Esophagus muscularis mucosa (tissue), 4 donors: ENCODE measurements at regions not wholly inside any gene's neighbourhood (a gene's known extent, or its start where the extent isn't known, plus 50 kb on each side); places are given as distances from the start of the nearest gene placed in this dataset.

Experiments
- DNase-seq: peaks from one replicate; pipeline ENCODE4 v3.0.0-alpha.2; 2017; ENCODE audit errors: extremely low spot score
- H3K27ac ChIP-seq, 4 donors: fragments of 200-600 bp; sonication (generic); replicated peaks in 1 of 4; 1 replicate in 3 of 4; 2 replicates in 1 of 4; pipeline ENCODE4 v1.5.1; 2016 to 2019; ENCODE audit warnings: mild to moderate bottlenecking in 1 of 4
- H3K27me3 ChIP-seq, 4 donors: fragments of 200-600 bp; sonication (generic); one replicate each; pipeline versions ENCODE4 v1.5.1 to v1.6.0; 2016 to 2019
- H3K36me3 ChIP-seq, 4 donors: fragments of 200-600 bp; sonication (generic); one replicate each; pipeline ENCODE4 v1.5.1; 2016 to 2019
- H3K4me1 ChIP-seq, 4 donors: fragments of 200-600 bp; sonication (generic); one replicate each; pipeline ENCODE4 v1.5.1; 2016 to 2019
- H3K4me3 ChIP-seq, 4 donors: fragments of 200-600 bp; sonication (generic); 1 replicate in 2 of 4; 2 replicates in 2 of 4; pipeline ENCODE4 v1.5.1; 2016 to 2019; ENCODE audit warnings: mild to moderate bottlenecking in 4 of 4, moderate library complexity in 1 of 4
- H3K9me3 ChIP-seq, 4 donors: fragments of 200-600 bp; sonication (generic); 1 replicate in 3 of 4; 2 replicates in 1 of 4; pipeline ENCODE4 v1.5.1; 2016 to 2019
- EP300 ChIP-seq: sonication (generic); formaldehyde crosslinking; IDR thresholded peaks from one replicate; pipeline ENCODE4 v1.6.1; 2017; ENCODE audit warnings: antibody characterized with exemption
- POLR2A ChIP-seq: fragments of 450-650 bp; IDR thresholded peaks from one replicate; pipeline ENCODE4 v1.6.1; 2017; ENCODE audit warnings: antibody characterized with exemption, moderate library complexity, mild to moderate bottlenecking, low read depth
- POLR2AphosphoS5 ChIP-seq, 2 donors: sonication (generic); formaldehyde crosslinking; IDR thresholded peaks; one replicate each; pipeline ENCODE4 v1.6.1; 2017; ENCODE audit warnings: antibody characterized with exemption in 2 of 2
- WGBS: methylation state at CpG from one replicate; pipeline ENCODE4 v1.1.5; 2018; 5-methylcytosine and 5-hydroxymethylcytosine counted together
- intact Hi-C: fragments of 100-400 bp; cut with DNase I; formaldehyde crosslinking; loops from one replicate; pipeline ENCODE4 v1.15.1; 2023
- TF ChIP-seq, protein P1 (sequence below), 3 experiments: fragments of 200-600 bp in 2 of 3; fragments of 450-650 bp in 1 of 3; sonication (generic) in 2 of 3; IDR thresholded peaks; one replicate each; pipeline ENCODE4 v1.5.1; 2017 to 2019; ENCODE audit warnings: antibody characterized with exemption in 3 of 3, mild to moderate bottlenecking in 2 of 3, moderate library complexity in 1 of 3

DNA sequence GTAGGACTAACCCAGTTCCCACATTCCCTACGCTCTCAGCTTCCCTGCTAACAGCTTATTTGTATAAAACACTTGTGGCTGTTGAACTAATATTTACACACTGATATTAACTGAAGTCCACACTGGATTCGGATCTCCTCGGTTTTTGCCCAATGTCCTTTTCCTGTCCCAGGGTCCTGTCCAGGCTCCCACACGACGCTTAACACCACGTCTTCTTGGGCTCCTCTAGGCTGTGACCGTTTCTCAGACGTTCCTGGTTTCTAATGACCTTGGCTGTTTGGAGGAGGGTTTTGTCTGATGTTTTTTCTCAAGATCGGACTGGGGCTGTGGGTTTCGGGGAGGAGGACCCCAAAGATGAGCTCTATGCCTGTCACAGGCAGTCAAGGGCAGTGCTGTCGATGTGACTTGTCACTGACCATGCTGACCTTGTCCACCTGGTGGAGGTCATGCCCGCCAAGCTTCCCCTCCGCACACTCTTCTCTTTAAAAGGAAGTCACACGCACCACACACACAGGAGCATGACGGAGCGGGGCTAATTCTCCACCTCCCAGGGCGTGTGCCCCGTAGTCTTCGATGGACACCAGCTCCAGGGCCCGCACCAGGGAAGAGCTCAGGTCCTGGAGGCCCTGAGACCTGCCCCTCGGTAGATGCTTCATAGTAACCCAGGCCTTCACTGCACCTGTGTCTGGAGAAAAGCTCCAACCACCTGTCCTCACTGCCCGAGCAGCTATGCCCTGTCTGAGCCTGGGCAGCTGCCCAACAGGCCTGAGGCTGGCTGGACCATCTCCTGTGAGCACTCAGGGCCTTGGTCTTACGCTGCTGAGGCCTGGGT lies 72.0 kb downstream of the TTLL2 start:
- TF ChIP-seq POLR2A (no peak), EP300 (no peak), POLR2AphosphoS5 (IDR thresholded peaks at IDR 0.05) (no peak)
- TF ChIP-seq, protein P1, sequence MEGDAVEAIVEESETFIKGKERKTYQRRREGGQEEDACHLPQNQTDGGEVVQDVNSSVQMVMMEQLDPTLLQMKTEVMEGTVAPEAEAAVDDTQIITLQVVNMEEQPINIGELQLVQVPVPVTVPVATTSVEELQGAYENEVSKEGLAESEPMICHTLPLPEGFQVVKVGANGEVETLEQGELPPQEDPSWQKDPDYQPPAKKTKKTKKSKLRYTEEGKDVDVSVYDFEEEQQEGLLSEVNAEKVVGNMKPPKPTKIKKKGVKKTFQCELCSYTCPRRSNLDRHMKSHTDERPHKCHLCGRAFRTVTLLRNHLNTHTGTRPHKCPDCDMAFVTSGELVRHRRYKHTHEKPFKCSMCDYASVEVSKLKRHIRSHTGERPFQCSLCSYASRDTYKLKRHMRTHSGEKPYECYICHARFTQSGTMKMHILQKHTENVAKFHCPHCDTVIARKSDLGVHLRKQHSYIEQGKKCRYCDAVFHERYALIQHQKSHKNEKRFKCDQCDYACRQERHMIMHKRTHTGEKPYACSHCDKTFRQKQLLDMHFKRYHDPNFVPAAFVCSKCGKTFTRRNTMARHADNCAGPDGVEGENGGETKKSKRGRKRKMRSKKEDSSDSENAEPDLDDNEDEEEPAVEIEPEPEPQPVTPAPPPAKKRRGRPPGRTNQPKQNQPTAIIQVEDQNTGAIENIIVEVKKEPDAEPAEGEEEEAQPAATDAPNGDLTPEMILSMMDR (IDR thresholded peaks at IDR 0.05), result no peak
- 84% methylated on average over 22 of the region's 23 CpGs for WGBS
- Histone ChIP-seq H3K4me1 (no peaks in the 10 kb centered on the region), H3K4me3 (no peak overlapping the region), H3K9me3 (no peaks in the 10 kb centered on the region), H3K27ac (no peak overlapping the region), H3K36me3 (no peaks in the 10 kb centered on the region), H3K27me3 (peaks cover 0 to 5% (median 0%) of the 10 kb centered on the region in 4 donors)
- no peak for DNase-seq
- intact Hi-C loops, result no loop called here

DNA sequence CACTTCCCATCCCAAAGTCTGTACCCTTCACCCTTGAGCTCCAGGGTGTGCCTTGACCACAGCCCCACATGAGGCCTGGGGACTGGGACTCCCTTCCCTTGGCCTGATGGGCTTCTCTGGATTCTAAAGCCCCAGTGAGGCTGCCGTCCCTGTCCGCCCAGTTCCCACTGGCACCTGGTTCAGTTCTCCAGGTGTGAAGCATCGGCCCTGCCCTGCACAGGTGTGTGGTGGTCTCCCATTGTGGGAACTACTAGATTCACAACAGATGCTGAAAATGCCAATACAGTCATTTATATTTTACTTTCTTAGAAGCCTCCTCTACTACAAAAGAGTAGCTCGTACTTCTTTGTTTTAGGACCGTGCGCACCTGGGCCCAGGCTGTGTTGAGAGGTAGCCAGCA lies 72.8 kb downstream of the TTLL2 start:
- TF ChIP-seq EP300 (no peak), POLR2AphosphoS5 (IDR thresholded peaks at IDR 0.05) (no peak), POLR2A (no peak)
- TF ChIP-seq, protein P1 (IDR thresholded peaks at IDR 0.05), result no peak
- H3K4me1 ChIP-seq, result no peaks in the 10 kb centered on the region
- H3K27ac ChIP-seq, result no peak overlapping the region
- H3K36me3 ChIP-seq, result no peaks in the 10 kb centered on the region
- no peak for DNase-seq
- WGBS, result 86% methylated on average over 6 of the region's 6 CpGs
- intact Hi-C loops, result no loop called here
- no peak overlapping the region for H3K4me3 ChIP-seq
- H3K9me3 ChIP-seq, result no peaks in the 10 kb centered on the region
- peaks cover 0 to 5% (median 0%) of the 10 kb centered on the region in 4 donors for H3K27me3 ChIP-seq

DNA sequence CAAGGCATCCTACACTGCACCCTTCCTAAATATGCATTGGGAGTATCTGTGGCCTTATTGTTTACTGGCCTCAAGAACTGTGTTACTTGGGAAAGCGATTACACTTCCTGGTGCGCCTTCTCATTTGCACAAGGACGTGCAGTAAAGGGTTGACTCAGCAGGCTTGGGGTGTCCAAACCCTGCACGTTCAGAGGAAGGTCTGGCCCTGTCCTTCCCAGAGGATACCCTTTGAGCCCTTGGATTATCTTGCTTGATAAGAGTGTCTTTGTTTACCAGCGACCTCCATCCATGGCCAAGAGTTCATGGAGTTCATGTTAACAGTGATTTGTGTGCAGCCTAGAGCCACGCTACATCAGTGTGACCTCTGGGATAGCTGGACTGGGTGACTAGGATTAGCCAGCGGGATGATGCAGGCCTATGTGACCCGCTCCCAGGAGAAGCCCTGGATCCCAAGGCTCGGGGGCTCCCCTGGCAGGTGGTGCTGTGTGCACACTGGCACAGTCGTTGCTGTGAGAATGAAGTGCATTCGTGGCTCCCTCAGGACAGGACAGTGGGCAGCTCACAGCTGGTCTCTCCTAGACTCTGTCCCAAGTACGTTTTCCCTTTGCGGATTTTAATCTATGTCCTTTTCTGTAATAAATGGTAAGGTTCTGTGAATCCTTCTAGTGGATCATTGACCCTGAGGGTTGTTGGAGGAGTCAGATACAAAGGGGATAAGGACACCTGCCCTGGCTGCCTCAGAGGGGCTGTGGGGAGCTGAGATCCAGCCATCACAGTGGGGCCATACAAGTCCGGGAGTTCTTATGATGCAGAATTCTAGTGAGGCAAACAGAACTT lies 73.5 kb downstream of the TTLL2 start:
- intact Hi-C loops, result no loop called here
- no peak for DNase-seq
- Histone ChIP-seq H3K4me3 (no peak overlapping the region), H3K27ac (no peak overlapping the region), H3K4me1 (no peaks in the 10 kb centered on the region), H3K36me3 (no peaks in the 10 kb centered on the region), H3K9me3 (no peaks in the 10 kb centered on the region), H3K27me3 (peaks cover 0 to 5% (median 0%) of the 10 kb centered on the region in 4 donors)
- 83% methylated on average over 9 of the region's 14 CpGs for WGBS
- no peak for TF ChIP-seq POLR2AphosphoS5 (IDR thresholded peaks at IDR 0.05)
- TF ChIP-seq, protein P1 (IDR thresholded peaks at IDR 0.05), result no peak

DNA sequence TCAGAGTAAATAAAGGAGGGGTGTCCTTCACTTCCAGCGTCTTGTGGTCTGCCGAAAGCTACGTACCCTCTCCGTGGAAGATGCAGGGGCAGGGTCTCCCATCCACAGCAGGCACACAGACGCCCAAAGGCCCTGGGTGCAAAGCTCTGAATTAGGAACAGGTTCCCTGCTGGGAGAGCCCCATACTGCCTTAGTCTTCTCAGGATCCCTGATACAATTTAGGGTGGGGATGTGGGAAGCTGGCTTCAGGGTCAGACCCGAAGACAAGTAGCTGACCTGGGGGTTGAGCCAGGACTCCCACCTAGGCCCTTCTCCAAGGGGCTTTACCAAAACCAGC lies 74.1 kb downstream of the TTLL2 start:
- Histone ChIP-seq H3K4me1 (no peaks in the 10 kb centered on the region), H3K36me3 (no peaks in the 10 kb centered on the region), H3K27ac (no peak overlapping the region), H3K9me3 (no peaks in the 10 kb centered on the region), H3K4me3 (no peak overlapping the region), H3K27me3 (peaks cover 0 to 5% (median 0%) of the 10 kb centered on the region in 4 donors)
- intact Hi-C loops, result no loop called here
- DNase-seq, result no peak
- WGBS, result 93% methylated on average over 6 of the region's 6 CpGs
- TF ChIP-seq EP300 (no peak), POLR2A (no peak), POLR2AphosphoS5 (IDR thresholded peaks at IDR 0.05) (no peak)
- TF ChIP-seq, protein P1 (IDR thresholded peaks at IDR 0.05), result no peak
